ENCODE measurements at regions not wholly inside any gene's neighbourhood (a gene's known extent, or its start where the extent isn't known, plus 50 kb on each side); places are given as distances from the start of the nearest gene placed in this dataset.

DNA sequence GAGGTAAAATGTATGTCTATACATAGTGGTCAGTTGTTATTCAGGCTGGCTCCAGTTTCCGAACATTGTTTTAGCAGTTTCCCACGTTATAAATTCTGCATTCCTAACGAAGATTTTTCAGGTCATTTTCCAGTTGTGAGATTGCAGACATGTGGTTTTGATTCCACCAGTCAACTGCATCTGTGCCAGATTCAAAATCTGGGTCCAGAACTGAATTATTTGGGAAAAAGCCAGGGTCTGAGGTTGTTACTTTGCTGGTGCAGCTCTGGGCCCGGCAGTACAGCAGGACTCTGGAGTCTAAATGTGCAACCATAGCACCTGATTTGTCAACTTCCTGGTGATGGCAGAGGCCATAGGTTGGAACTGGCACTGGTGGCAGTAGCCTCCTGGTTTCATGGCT is 105.7 kb upstream of the MEGF10 start:
- intact Hi-C loops (cut with micrococcal nuclease) = no loop called here
- 86% methylated on average over 4 of the region's 4 CpGs for WGBS (ENCODE audit: insufficient coverage)
- H3K27ac Mint-ChIP-seq = no peak overlapping the region

DNA sequence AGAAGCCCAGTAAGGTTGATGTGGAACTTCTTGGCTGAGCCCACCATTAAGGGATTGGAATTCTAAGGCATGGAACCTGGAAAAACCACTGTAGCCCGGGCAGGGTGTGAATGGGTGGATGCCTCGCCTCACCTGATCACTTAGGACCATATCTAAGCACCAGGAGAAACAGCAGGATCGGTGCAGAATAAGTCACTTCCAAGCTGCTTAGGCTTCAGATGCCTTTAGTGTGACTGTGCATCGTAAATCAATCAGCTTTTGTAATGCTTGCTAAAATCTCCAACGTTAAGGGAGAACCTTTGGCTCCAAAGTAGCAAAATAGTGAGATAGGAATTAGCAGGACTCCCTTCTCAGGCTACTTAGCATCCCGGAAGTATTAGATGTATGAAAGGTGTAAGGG is 103.9 kb upstream of the MEGF10 start:
- Histone ChIP-seq H3K27me3 (ENCODE audit: control insufficient read depth, insufficient read depth, low read length) (no peaks in the 10 kb centered on the region), H3K4me3 (ENCODE audit: low read length) (no peak overlapping the region), H3K9me3 (ENCODE audit: control insufficient read depth, insufficient read depth, low read length) (no peaks in the 10 kb centered on the region), H3K27ac (ENCODE audit: low read length) (no peak overlapping the region), H3K4me1 (ENCODE audit: control insufficient read depth, insufficient read depth, low read length) (no peaks in the 10 kb centered on the region), H3K36me3 (ENCODE audit: control insufficient read depth, insufficient read depth, low read length) (no peaks in the 10 kb centered on the region)
- Mint-ChIP-seq H3K9me3 (no peaks in the 10 kb centered on the region), H3K27me3 (ENCODE audit: low read depth in 2 of 2) (peaks cover 7 to 8% of the 10 kb centered on the region in 2 donors), H3K27ac (no peak overlapping the region), H3K36me3 (no peaks in the 10 kb centered on the region), H3K4me3 (no peak overlapping the region), H3K4me1 (no peaks in the 10 kb centered on the region)
- TF ChIP-seq, protein P1, sequence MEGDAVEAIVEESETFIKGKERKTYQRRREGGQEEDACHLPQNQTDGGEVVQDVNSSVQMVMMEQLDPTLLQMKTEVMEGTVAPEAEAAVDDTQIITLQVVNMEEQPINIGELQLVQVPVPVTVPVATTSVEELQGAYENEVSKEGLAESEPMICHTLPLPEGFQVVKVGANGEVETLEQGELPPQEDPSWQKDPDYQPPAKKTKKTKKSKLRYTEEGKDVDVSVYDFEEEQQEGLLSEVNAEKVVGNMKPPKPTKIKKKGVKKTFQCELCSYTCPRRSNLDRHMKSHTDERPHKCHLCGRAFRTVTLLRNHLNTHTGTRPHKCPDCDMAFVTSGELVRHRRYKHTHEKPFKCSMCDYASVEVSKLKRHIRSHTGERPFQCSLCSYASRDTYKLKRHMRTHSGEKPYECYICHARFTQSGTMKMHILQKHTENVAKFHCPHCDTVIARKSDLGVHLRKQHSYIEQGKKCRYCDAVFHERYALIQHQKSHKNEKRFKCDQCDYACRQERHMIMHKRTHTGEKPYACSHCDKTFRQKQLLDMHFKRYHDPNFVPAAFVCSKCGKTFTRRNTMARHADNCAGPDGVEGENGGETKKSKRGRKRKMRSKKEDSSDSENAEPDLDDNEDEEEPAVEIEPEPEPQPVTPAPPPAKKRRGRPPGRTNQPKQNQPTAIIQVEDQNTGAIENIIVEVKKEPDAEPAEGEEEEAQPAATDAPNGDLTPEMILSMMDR (IDR thresholded peaks at IDR 0.05) = no peak
- DNase-seq = no peak
- 81% methylated on average over 6 of the region's 6 CpGs for WGBS (ENCODE audit: insufficient coverage)
- intact Hi-C loops (cut with micrococcal nuclease) = no loop called here
- ATAC-seq = no peak

More for the DNA sequence above, 105.7 kb upstream of the MEGF10 start:
- peaks cover 0 to 10% of the 10 kb centered on the region in 2 donors for H3K27me3 Mint-ChIP-seq (ENCODE audit: low read depth in 2 of 2)
- Histone ChIP-seq H3K4me3 (ENCODE audit: low read length) (no peak overlapping the region), H3K27me3 (ENCODE audit: control insufficient read depth, insufficient read depth, low read length) (no peaks in the 10 kb centered on the region), H3K27ac (ENCODE audit: low read length) (no peak overlapping the region), H3K4me1 (ENCODE audit: control insufficient read depth, insufficient read depth, low read length) (no peaks in the 10 kb centered on the region), H3K36me3 (ENCODE audit: control insufficient read depth, insufficient read depth, low read length) (no peaks in the 10 kb centered on the region), H3K9me3 (ENCODE audit: control insufficient read depth, insufficient read depth, low read length) (no peaks in the 10 kb centered on the region)
- no peaks in the 10 kb centered on the region for H3K36me3 Mint-ChIP-seq
- H3K4me3 Mint-ChIP-seq = no peak overlapping the region
- no peak for DNase-seq
- no peaks in the 10 kb centered on the region for H3K9me3 Mint-ChIP-seq
- TF ChIP-seq, protein P1 (IDR thresholded peaks at IDR 0.05) = no peak
- H3K4me1 Mint-ChIP-seq = no peaks in the 10 kb centered on the region
- ATAC-seq = no peak

GRCh38 chr5:127187706-127188105 is 102.9 kb upstream of the MEGF10 start:
- no peak overlapping the region for H3K27ac ChIP-seq (ENCODE audit: low read length)
- DNase-seq (no peak), ATAC-seq (no peak)
- no peaks in the 10 kb centered on the region for H3K9me3 ChIP-seq (ENCODE audit: control insufficient read depth, insufficient read depth, low read length)
- H3K27me3 Mint-ChIP-seq (ENCODE audit: low read depth in 2 of 2) = peaks cover 8 to 13% of the 10 kb centered on the region in 2 donors
- no peak overlapping the region for H3K4me3 ChIP-seq (ENCODE audit: low read length)
- intact Hi-C loops (cut with micrococcal nuclease) = no loop called here
- H3K4me1 ChIP-seq (ENCODE audit: control insufficient read depth, insufficient read depth, low read length) = no peaks in the 10 kb centered on the region
- H3K36me3 Mint-ChIP-seq = no peaks in the 10 kb centered on the region
- no peaks in the 10 kb centered on the region for H3K9me3 Mint-ChIP-seq
- H3K36me3 ChIP-seq (ENCODE audit: control insufficient read depth, insufficient read depth, low read length) = no peaks in the 10 kb centered on the region
- TF ChIP-seq, protein P1 (IDR thresholded peaks at IDR 0.05) = no peak
- 90% methylated on average over 5 of the region's 5 CpGs for WGBS (ENCODE audit: insufficient coverage)
- H3K27ac Mint-ChIP-seq = no peak overlapping the region
- H3K4me3 Mint-ChIP-seq = no peak overlapping the region
- no peaks in the 10 kb centered on the region for H3K27me3 ChIP-seq (ENCODE audit: control insufficient read depth, insufficient read depth, low read length)
- H3K4me1 Mint-ChIP-seq = no peaks in the 10 kb centered on the region

DNA sequence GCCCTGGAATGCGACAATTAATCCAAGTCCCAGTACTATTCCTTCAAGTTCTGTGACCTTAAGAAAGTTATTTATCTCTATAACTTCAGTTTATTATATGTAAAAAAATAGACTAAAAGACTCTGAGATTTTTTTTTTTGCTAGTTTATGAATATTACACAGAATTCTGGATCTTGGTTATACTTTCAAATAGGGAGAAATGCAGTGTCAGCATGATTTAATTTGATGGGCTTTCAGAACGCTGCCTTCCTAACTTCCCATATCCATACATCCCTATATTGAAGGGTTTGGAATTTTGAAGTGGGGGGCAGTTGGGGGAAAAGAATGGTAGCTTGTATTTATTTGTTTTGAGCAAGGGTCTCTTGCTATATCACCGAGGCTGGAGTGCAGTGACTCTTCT is 98.4 kb upstream of the MEGF10 start:
- ATAC-seq (no peak), DNase-seq (no peak)
- Mint-ChIP-seq H3K27ac (no peak overlapping the region), H3K27me3 (ENCODE audit: low read depth in 2 of 2) (peaks cover 0 to 32% of the 10 kb centered on the region in 2 donors), H3K36me3 (no peaks in the 10 kb centered on the region), H3K4me1 (no peaks in the 10 kb centered on the region), H3K9me3 (no peaks in the 10 kb centered on the region), H3K4me3 (no peak overlapping the region)
- TF ChIP-seq, protein P1 (IDR thresholded peaks at IDR 0.05) = no peak
- WGBS (ENCODE audit: insufficient coverage) = 89% methylated on average over 1 of the region's 3 CpGs
- H3K9me3 ChIP-seq (ENCODE audit: control insufficient read depth, insufficient read depth, low read length) = no peaks in the 10 kb centered on the region
- H3K27ac ChIP-seq (ENCODE audit: low read length) = no peak overlapping the region
- no peaks in the 10 kb centered on the region for H3K4me1 ChIP-seq (ENCODE audit: control insufficient read depth, insufficient read depth, low read length)
- H3K36me3 ChIP-seq (ENCODE audit: control insufficient read depth, insufficient read depth, low read length) = no peaks in the 10 kb centered on the region
- no peak overlapping the region for H3K4me3 ChIP-seq (ENCODE audit: low read length)
- intact Hi-C loops (cut with micrococcal nuclease) = no loop called here
- no peaks in the 10 kb centered on the region for H3K27me3 ChIP-seq (ENCODE audit: control insufficient read depth, insufficient read depth, low read length)

Data from natural killer cell (primary cell).